ENCODE measurements at regions not wholly inside any gene's neighbourhood (a gene's known extent, or its start where the extent isn't known, plus 50 kb on each side); places are given as distances from the start of the nearest gene placed in this dataset.

DNA sequence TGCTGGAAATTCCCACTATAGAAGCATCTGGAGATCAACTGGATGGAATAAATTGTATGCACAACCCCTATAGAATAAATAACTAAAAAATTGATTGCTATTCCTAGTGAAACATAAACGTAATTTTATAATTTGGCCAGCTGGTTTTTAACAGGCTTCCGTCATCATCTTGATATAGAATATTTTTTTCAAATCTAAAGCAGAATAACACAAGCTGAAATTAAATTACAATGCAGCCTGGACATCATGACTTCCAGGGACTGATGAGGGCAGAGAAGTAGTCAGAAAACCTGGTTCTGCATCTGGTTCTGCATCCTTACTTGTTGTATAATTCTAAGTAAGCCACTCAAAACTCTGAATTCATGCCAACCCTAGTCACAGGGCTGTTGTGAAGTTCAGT, 146.1 kb downstream of the MEX3B start:
- TF ChIP-seq, protein P1, sequence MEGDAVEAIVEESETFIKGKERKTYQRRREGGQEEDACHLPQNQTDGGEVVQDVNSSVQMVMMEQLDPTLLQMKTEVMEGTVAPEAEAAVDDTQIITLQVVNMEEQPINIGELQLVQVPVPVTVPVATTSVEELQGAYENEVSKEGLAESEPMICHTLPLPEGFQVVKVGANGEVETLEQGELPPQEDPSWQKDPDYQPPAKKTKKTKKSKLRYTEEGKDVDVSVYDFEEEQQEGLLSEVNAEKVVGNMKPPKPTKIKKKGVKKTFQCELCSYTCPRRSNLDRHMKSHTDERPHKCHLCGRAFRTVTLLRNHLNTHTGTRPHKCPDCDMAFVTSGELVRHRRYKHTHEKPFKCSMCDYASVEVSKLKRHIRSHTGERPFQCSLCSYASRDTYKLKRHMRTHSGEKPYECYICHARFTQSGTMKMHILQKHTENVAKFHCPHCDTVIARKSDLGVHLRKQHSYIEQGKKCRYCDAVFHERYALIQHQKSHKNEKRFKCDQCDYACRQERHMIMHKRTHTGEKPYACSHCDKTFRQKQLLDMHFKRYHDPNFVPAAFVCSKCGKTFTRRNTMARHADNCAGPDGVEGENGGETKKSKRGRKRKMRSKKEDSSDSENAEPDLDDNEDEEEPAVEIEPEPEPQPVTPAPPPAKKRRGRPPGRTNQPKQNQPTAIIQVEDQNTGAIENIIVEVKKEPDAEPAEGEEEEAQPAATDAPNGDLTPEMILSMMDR (IDR thresholded peaks at IDR 0.05), result no peak
- no peak for TF ChIP-seq POLR2A (IDR thresholded peaks at IDR 0.05)

Measured in gastroesophageal sphincter (tissue), 3 donors.